HUES48 (cell line): ENCODE measurements at regions not wholly inside any gene's neighbourhood (a gene's known extent, or its start where the extent isn't known, plus 50 kb on each side); places are given as distances from the start of the nearest gene placed in this dataset.

Experiments
- H3K27ac ChIP-seq: one replicate; pipeline ENCODE4 v1.7.0; 2013; ENCODE audit warnings: low read depth, low read length, inconsistent platforms
- H3K27me3 ChIP-seq: 2 replicates; pipeline ENCODE4 v1.6.1; 2013; ENCODE audit warnings: mild to moderate bottlenecking, low read length; ENCODE audit not compliant: control insufficient read depth, insufficient read depth
- H3K36me3 ChIP-seq: 2 replicates; pipeline ENCODE4 v1.6.1; 2013; ENCODE audit warnings: low read length; ENCODE audit not compliant: control insufficient read depth, insufficient read depth
- H3K4me1 ChIP-seq: 2 replicates; pipeline ENCODE4 v1.6.1; 2013; ENCODE audit warnings: mild to moderate bottlenecking, low read length; ENCODE audit not compliant: control insufficient read depth, insufficient read depth
- H3K4me3 ChIP-seq: 2 replicates; pipeline ENCODE4 v1.5.1; 2013; ENCODE audit warnings: mild to moderate bottlenecking, low read depth, low read length
- H3K9ac ChIP-seq: 2 replicates; pipeline ENCODE4 v1.6.1; 2013; ENCODE audit warnings: mild to moderate bottlenecking, low read depth, low read length, moderate library complexity
- H3K9me3 ChIP-seq: 2 replicates; pipeline ENCODE4 v1.6.1; 2013; ENCODE audit warnings: low read length; ENCODE audit not compliant: control insufficient read depth, insufficient read depth

- Histone ChIP-seq H3K9me3 (no peaks in the 10 kb centered on the region), H3K4me3 (no peak overlapping the region), H3K4me1 (peaks cover 41% of the 10 kb centered on the region), H3K36me3 (no peaks in the 10 kb centered on the region), H3K27ac (no peak overlapping the region), H3K27me3 (no peaks in the 10 kb centered on the region), H3K9ac (no peak overlapping the region)
Observed at GRCh38 chr7:116614499-116615262, 57.3 kb upstream of the MET start.

DNA sequence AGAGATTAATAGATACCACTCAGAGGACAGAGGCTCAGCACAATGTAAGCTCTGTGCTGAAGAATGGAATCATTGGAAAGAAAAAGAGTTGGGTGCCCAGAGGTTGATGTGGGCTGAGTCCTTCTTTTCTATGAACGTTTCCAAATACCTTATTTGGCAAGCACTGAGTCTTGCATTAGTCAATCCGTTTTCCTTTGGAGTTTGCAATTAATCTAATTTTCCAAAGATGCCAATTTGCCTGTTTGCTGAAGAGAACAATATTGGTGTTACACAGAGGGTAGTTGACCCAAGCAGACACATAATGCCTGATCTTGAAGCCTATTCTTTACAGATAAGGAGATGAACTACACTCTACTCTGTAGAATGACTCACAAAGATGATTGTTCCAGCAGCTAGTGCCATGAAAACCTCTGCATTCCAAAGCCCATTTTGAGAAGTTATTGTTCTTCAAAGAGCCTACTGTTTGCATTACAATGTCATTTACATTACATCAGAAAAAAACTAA, 55.4 kb upstream of the MET start:
- no peaks in the 10 kb centered on the region for H3K36me3 ChIP-seq
- H3K4me3 ChIP-seq = peak overlapping the region; percentile 11; the same call in 1 of the 2 replicates
- H3K27me3 ChIP-seq = no peaks in the 10 kb centered on the region
- H3K9me3 ChIP-seq = no peaks in the 10 kb centered on the region
- peaks cover 41% of the 10 kb centered on the region for H3K4me1 ChIP-seq
- no peak overlapping the region for H3K9ac ChIP-seq
- peak overlapping the region; percentile 87 for H3K27ac ChIP-seq

DNA sequence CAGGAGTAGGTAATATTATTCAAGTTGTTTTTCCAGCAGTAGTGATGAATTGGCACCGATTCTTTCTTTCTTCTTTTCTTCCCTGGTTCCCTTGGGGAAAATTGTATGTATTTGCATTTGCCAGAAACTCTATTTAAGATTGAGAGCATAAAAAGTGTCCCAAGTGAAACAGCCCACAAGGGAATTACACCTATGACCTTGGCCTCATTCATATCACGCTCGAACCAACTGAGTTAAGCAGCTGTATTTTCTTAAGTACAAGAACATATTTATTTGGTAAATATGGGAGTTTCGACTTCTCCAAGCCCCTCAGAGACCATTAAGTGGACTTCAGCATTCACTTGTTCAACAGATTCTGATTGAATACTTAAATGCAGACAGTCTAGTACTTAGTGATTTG, 54.1 kb upstream of the MET start:
- Histone ChIP-seq H3K9me3 (no peaks in the 10 kb centered on the region), H3K9ac (no peak overlapping the region), H3K36me3 (no peaks in the 10 kb centered on the region), H3K4me1 (peaks cover 41% of the 10 kb centered on the region), H3K4me3 (no peak overlapping the region), H3K27me3 (no peaks in the 10 kb centered on the region), H3K27ac (no peak overlapping the region)

- Histone ChIP-seq H3K9ac (no peak overlapping the region), H3K9me3 (no peaks in the 10 kb centered on the region), H3K27me3 (no peaks in the 10 kb centered on the region), H3K27ac (no peak overlapping the region), H3K4me1 (peaks cover 41% of the 10 kb centered on the region), H3K4me3 (no peak overlapping the region), H3K36me3 (no peaks in the 10 kb centered on the region)
Observed at GRCh38 chr7:116618338-116619128, 53.5 kb upstream of the MET start.

GRCh38 chr7:116621649-116622048, 50.3 kb upstream of the MET start:
- Histone ChIP-seq H3K9me3 (no peaks in the 10 kb centered on the region), H3K27ac (no peak overlapping the region), H3K27me3 (no peaks in the 10 kb centered on the region), H3K4me1 (peaks cover 14% of the 10 kb centered on the region), H3K36me3 (no peaks in the 10 kb centered on the region), H3K9ac (no peak overlapping the region), H3K4me3 (no peak overlapping the region)
